ENCODE measurements at regions not wholly inside any gene's neighbourhood (a gene's known extent, or its start where the extent isn't known, plus 50 kb on each side); places are given as distances from the start of the nearest gene placed in this dataset.

DNA sequence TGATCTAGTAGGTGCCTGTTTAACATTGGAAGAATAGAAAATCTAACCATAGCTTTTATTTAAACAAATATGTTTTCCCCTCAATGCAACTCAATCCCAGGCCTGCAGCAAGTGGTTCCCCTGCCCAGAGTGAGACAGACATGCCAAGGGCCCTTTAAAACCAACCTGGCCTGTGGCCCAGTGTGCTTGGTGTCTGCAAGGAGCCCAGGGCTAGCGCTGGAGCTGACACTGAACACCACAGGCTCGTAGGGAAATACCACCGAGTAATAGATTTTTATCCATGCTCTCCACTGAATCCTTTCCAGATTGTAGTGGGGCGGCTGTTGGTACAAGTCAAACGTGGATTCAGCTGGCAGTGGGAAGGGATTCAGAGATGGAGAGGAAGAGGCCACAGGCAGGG is 95.6 kb upstream of the NRXN3 start:
- no peak for DNase-seq

DNA sequence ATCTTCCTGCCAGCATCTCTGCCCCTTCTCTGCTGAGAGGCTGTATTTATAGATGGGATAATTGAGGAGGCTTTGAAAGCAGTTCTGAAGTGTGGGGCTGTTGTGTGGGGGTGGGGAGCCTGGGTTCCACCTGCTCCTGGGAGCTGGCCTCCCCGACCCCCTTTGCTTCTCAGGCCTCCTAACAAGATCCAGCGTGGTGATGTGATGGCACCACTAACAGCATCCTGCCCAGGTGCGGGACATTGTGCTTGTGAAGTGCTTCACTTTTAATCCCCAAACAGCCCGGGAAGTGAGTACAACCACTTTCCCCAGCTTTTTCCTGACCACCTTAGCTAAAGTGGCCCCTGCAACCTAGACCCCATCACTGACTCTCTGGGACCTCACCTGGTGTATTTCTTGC is 95.1 kb upstream of the NRXN3 start:
- DNase-seq, result no peak

DNA sequence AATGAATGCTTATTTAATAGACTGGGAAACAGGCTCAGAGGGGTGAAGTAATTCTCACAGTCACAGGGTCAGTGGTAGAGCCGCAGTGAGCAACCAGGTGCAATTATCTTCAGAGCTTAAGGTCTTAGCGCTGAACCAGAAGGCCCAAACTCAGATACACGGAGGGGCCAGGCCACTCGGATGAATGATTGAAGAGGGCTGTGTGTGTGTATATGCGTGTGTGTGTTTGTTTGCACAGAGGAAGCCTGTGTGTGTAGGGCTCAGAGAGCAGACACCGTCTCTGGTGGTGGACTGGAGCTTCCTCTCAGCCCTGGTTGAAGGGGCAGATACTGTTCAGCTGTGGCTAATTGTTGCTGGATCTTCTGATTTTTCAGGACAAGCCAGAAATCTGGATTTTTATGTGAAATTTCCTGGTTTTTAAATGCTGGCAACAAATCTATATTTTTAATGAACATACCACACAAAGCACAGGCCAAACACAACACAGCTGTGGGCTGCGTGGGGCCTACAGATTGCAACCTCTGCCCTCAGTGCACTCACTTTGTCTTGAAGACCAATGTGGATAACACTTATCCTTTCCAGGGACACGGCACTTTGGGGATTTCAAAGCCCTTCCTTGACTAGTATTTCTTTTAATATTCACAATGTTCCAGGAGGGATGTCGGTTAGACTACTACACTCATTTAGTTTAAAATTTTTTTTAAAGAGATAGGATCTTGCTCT is 94.5 kb upstream of the NRXN3 start:
- no peak for DNase-seq

DNA sequence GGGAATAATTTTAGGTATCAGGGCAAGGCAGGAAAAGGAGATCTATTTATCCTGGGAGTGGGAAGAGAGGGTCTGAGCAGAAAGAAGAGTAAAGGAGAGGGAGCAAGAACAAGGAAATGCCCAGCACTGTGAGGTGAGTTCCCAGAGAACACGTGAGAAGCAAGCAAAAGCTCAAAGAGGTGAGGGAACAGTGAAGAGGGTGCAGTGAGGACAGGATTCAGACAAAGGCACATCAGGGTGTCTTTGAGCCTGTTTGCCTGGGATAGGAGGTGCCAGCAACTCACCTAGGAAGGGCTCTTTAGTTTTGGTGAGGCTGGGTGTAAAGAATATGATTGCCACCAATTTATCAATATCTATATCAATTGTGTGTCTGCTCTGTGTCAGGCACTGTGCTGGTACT is 88.9 kb upstream of the NRXN3 start:
- DNase-seq, result no peak

DNA sequence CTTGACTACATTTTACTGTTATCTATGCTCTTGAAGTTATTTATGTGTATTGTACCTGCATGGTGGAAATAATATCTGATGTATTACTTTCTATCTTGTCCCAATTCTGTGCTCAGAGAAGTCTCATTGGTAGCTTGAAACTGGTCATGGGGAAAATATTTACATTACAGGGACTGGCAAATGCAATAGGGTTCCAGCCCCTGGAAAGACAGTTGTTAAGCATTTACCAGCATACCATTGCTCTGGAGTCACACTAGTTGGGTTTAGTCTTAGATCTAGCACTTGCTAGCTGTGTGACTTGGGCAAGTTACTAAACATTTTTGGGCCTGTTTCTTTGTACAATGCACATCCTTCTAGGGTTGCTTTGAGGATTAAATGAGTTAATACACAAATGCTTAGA is 86.3 kb upstream of the NRXN3 start:
- no peak for DNase-seq

DNA sequence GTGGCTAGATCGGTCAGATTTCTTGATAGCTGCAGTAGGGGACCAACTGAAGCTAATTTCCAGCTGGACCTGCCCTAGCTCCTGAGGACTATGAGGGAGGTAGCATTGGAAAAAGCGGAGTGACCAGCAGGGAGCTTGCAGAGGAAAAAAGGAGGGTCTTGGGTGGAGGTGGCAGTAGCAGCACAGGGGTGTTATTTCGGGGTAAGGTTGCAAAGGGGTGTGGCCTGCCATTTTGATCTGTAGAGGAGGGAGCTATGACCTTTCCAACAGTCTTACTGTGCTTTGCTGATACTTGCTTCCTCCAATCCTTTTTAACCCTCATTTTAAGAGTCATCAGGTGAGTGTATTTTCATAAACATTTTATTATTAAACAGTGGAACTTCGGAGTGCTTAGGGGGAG is 83.8 kb upstream of the NRXN3 start:
- no peak for DNase-seq

DNA sequence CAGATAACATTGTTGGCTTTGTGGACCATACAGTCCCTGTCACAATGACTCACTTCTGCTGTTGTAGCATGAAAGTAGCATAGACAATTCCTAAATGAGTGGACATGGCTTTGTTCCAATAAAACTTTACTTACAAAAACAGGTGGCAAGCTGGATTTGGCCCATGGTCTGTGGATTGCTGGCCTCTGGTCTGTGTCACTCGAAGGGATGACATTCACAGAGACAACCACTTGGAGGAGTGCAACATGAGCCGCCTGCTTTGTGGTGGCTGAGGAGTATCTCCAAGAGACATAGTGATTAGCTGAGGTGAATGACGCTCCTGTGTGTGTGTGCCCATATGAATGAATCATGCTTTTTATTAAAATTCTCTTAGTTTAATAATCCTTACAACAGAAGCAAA is 81.3 kb upstream of the NRXN3 start:
- no peak for DNase-seq

DNA sequence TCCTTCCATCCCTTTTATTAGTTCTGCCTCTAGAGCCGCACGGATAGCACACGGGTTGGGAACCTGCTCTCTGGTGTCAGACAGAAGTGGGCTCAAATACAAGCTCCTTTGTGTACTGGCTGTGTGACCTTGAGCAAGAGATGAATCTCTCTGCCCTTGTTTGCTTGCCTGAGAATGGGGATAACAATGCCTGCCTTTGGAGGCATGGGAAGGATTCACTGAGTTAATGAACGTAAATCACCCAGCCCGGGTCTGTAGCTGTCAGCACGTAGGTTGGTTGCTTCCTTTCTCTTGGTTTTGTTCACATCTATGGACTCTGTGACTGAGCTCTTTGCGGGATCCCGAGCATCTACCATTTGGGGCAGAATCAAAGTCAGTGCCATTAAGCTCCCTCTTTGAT is 79.3 kb upstream of the NRXN3 start:
- DNase-seq, result no peak

DNA sequence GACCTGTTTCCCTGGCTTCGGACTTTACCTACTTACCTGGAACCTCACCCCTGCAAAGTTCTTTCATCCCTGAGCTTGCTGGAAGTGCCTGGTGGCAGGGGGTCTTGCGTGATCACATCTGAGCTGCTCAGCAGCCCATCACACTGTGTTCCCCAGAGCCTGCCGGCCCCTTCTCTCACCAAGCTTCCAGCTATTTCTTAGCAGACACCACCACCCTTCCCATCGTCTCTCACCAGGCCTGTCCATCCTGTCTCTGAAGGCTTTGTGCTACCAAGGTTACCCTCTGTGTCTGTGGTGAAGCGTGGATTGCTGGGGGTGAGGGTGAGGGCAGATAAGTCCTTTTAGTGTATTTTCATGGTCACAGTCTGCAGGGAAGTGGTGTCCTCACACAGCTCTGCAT is 78.8 kb upstream of the NRXN3 start:
- DNase-seq, result no peak

DNA sequence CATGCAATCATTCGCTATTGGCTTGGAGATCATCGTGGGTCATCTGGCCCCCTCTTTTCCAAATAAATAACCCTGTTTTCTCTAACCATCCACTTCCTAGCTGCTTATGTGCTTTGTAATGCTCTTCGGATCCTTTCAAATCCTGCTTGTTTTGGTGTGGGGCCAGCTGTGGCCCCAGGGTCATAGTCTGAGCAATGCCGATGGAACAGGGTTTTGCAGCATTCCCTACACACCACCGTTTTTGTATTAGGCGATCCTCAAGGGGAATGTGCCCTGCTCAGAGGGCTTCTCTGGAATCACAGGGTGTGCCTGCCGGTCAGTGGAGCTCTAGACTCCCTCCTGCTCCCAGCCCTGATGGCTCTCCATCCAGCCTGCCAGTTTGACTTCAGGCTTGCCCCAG is 78.1 kb upstream of the NRXN3 start:
- no peak for DNase-seq

DNA sequence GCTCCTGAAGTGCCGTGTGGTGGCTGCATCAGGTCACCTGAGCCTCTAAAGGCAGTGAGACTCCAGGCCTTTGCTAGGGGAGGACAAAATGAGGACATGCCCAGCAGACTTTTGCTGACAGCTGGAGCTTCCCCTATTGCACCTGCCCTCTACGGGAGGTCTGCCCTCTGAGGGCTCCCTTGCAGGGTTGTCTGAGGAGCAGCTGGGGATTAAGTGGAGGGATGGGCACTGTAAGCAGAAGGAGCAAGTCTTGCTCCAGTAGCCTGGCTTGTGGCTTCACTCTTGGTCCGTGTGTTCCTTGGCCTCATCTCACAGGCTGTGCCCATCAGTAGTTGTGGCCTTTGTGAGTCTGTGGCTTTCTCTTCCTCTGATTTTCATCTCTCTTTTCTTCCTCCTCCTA is 66.9 kb upstream of the NRXN3 start:
- no peak for DNase-seq

DNA sequence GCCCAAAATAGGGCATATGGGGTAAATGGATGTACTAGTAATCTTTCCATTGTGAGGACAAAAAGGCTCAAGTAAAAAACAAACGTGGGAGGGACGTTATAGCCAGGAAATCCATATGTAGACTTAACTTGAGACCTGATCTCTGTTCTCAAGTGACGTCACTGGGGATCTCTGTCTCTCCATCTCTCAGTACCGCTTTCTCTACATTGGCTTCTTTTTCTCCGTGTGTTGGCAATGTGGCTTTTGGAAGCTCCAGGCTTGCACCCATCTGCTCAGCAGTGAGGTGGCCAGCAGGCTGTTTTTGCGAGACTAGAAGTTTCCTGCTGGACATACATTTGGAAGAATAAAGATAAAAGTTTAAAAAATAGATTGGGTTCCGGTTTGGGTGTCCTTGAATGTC is 66.0 kb upstream of the NRXN3 start:
- DNase-seq, result no peak

DNA sequence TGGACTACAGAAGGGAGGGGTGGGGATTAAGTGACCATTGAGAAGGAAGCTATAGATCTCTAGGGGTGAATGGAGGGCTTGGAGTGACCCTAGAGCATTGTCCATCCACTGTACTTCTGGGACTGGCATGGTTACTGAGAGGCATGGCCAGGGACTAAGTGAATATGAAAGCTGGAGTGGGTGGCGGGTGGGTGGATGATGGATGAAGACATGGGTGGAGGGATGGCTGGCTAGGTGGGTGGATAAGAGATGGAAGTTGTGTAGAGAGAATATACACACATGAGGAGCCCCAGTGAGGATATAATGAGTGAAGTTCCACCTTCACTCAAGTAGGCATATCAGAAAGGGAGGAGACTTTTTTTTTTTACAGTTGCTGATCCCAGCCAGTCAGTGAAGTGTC is 65.5 kb upstream of the NRXN3 start:
- DNase-seq, result no peak

DNA sequence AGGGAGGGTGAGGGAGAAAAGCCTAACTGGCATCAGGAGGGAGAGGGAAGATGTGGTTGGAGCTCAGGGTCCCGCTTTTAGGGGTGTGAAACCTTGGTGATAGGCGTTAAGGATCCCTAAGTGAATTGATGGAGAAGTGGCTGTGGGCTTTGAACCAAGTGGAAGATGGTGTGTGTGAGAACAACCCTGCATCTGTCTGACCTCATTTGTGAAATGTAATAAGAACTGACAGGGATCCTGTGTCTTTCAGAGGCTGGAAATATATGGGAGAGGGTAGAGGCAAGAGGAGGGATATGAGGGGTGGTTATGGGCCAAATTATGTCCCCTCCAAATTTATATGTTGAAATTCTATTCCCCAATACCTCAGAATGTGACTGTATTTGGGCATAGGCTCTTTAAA is 63.8 kb upstream of the NRXN3 start:
- DNase-seq, result no peak

DNA sequence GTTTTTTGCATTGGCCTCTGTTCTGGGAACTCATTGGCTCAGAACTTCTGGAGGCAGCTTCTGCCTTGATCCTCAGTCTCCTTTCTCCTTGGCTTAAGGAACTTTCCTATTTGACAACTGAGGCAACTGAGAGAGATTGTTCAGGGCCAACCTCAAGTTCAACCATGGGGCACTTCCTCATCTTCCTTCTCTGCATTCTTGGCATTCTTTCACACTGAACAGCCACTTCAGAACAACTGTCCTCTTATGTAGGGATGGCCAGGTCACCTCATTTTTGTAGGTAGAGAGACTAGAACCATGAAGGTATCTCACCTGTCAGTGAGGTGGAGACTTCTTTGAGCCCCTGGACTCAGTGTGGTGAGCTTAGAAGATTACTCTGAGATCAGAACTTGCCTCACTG is 63.0 kb upstream of the NRXN3 start:
- DNase-seq, result no peak

DNA sequence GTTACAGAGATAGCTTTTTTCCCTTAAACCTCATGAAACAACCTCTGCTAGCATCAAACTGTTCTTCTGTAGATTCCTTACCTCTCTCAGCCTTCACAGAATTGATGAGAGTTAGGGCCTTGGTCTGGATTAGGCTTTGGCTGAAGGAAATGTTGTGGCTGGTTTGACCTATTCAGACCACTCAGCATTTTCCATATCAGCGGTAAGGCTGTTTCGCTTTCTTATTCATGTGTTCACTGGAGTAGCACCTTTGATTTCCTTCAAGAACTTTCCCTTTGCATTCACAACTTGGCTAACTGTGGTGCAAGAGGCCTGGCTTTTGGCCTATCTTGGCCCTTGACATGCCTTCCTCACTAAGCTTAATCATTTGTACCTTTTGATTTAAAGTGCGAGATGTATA is 50.7 kb upstream of the NRXN3 start:
- DNase-seq, result no peak
